Activated B cell treated with CpG ODN at 0.5 μM for 24 hours (primary cell): ENCODE measurements at regions not wholly inside any gene's neighbourhood (a gene's known extent, or its start where the extent isn't known, plus 50 kb on each side); places are given as distances from the start of the nearest gene placed in this dataset.

Experiments used
- ATAC-seq: fragments of 200-7000 bp; cut with Tn5 transposase; one replicate; pipeline ENCODE4 v1.10.0; 2021; ENCODE audit warnings: low read depth, mild to moderate bottlenecking, moderate library complexity
- CTCF ChIA-PET: fragments of 350-600 bp; sonication (Branson Sonifier 250); formaldehyde crosslinking; loops from one replicate; lab custom pipeline; 2021; ENCODE audit warnings: antibody characterized with exemption; lab: Charles Lee
- POLR2A ChIA-PET: fragments of 350-600 bp; sonication (Branson Sonifier 250); formaldehyde crosslinking; loops from one replicate; lab custom pipeline; 2021; ENCODE audit warnings: antibody characterized with exemption; lab: Charles Lee
- DNase-seq: peaks from one replicate; pipeline ENCODE4 v3.0.0; 2022
- H3K27ac Mint-ChIP-seq: one replicate; pipeline ENCODE4 v1.8.0; 2020; ENCODE audit warnings: mixed read lengths
- H3K27me3 Mint-ChIP-seq: one replicate; pipeline ENCODE4 v1.8.0; 2021; ENCODE audit warnings: mixed read lengths
- H3K36me3 Mint-ChIP-seq: one replicate; pipeline ENCODE4 v1.8.0; 2021; ENCODE audit warnings: low read depth, mixed read lengths
- H3K4me1 Mint-ChIP-seq: one replicate; pipeline ENCODE4 v1.8.0; 2021; ENCODE audit warnings: mixed read lengths
- H3K4me3 Mint-ChIP-seq: one replicate; pipeline ENCODE4 v1.8.0; 2020; ENCODE audit warnings: mild to moderate bottlenecking, mixed read lengths
- H3K9me3 Mint-ChIP-seq: one replicate; pipeline ENCODE4 v1.8.0; 2020; ENCODE audit warnings: mixed read lengths
- CTCF ChIP-seq: fragments of 200-600 bp; IDR thresholded peaks from one replicate; pipeline ENCODE4 v1.8.0; 2022; ENCODE audit warnings: antibody characterized with exemption, mild to moderate bottlenecking
- intact Hi-C: fragments of 100-400 bp; cut with micrococcal nuclease; formaldehyde crosslinking; loops from one replicate; pipeline ENCODE4 v1.15.1; 2024

GRCh38 chr7:41835976-41836530 lies 133.2 kb upstream of the INHBA start:
- peaks cover 27% of the 10 kb centered on the region for H3K4me1 Mint-ChIP-seq
- no peak for TF ChIP-seq CTCF
- intact Hi-C loops, result no loop called here
- DNase-seq (no peak), ATAC-seq (no peak)
- ChIA-PET CTCF (interaction anchor here (0.6 kb wide), 1 partner anchor 1098 kb away, joined by 3 read pairs; no protein-coding TSS in a partner anchor), POLR2A (no interaction called here)
- no peaks in the 10 kb centered on the region for H3K27me3 Mint-ChIP-seq
- peaks cover 14% of the 10 kb centered on the region for H3K9me3 Mint-ChIP-seq
- no peak overlapping the region for H3K4me3 Mint-ChIP-seq
- no peaks in the 10 kb centered on the region for H3K36me3 Mint-ChIP-seq
- no peak overlapping the region for H3K27ac Mint-ChIP-seq

- CTCF ChIA-PET, result no interaction called here
- peaks cover 11% of the 10 kb centered on the region for H3K9me3 Mint-ChIP-seq
- H3K27ac Mint-ChIP-seq, result no peak overlapping the region
- H3K27me3 Mint-ChIP-seq, result no peaks in the 10 kb centered on the region
- H3K4me3 Mint-ChIP-seq, result no peak overlapping the region
- intact Hi-C loops, result no loop called here
- H3K4me1 Mint-ChIP-seq, result peaks cover 27% of the 10 kb centered on the region
- POLR2A ChIA-PET, result no interaction called here
- DNase-seq, result no peak
- H3K36me3 Mint-ChIP-seq, result no peaks in the 10 kb centered on the region
- ATAC-seq, result no peak
- no peak for TF ChIP-seq CTCF
These were observed 132.2 kb upstream of the INHBA start for GRCh38 chr7:41834805-41835694.

- Mint-ChIP-seq H3K9me3 (peaks cover 5% of the 10 kb centered on the region), H3K27ac (no peak overlapping the region), H3K36me3 (no peaks in the 10 kb centered on the region), H3K4me3 (no peak overlapping the region), H3K4me1 (peaks cover 27% of the 10 kb centered on the region), H3K27me3 (no peaks in the 10 kb centered on the region)
- ChIA-PET CTCF (no interaction called here), POLR2A (interaction anchor here (0.5 kb wide), 1 partner anchor 15 kb away, joined by 4 read pairs; no protein-coding TSS in a partner anchor)
- ATAC-seq, result no peak
- intact Hi-C loops, result no loop called here
- TF ChIP-seq CTCF, result no peak
- no peak for DNase-seq
These were observed 130.1 kb upstream of the INHBA start for GRCh38 chr7:41832941-41833340.

GRCh38 chr7:41830271-41830670 lies 127.4 kb upstream of the INHBA start:
- intact Hi-C loops, result no loop called here
- H3K9me3 Mint-ChIP-seq, result peaks cover 3% of the 10 kb centered on the region
- H3K4me1 Mint-ChIP-seq, result peaks cover 20% of the 10 kb centered on the region
- H3K27me3 Mint-ChIP-seq, result no peaks in the 10 kb centered on the region
- POLR2A ChIA-PET, result no interaction called here
- CTCF ChIA-PET, result no interaction called here
- H3K27ac Mint-ChIP-seq, result no peak overlapping the region
- no peak for ATAC-seq
- H3K36me3 Mint-ChIP-seq, result no peaks in the 10 kb centered on the region
- TF ChIP-seq CTCF, result no peak
- no peak for DNase-seq
- H3K4me3 Mint-ChIP-seq, result no peak overlapping the region

GRCh38 chr7:41828911-41829310 lies 126.0 kb upstream of the INHBA start:
- CTCF ChIA-PET, result no interaction called here
- DNase-seq, result no peak
- POLR2A ChIA-PET, result no interaction called here
- Mint-ChIP-seq H3K27ac (no peak overlapping the region), H3K36me3 (no peaks in the 10 kb centered on the region), H3K4me1 (peaks cover 12% of the 10 kb centered on the region), H3K27me3 (no peaks in the 10 kb centered on the region), H3K4me3 (no peak overlapping the region), H3K9me3 (peaks cover 3% of the 10 kb centered on the region)
- TF ChIP-seq CTCF, result no peak
- intact Hi-C loops, result no loop called here
- ATAC-seq, result no peak
